NT2/D1 (cell line): ENCODE measurements at regions not wholly inside any gene's neighbourhood (a gene's known extent, or its start where the extent isn't known, plus 50 kb on each side); places are given as distances from the start of the nearest gene placed in this dataset.

ENCODE experiments used
- SUZ12 ChIP-seq: IDR thresholded peaks from 2 replicates; pipeline ENCODE4 v1.6.1; 2011; ENCODE audit not compliant: insufficient read length, insufficient read depth; ENCODE audit errors: extremely low read depth
- YY1 ChIP-seq: IDR thresholded peaks from 2 replicates; pipeline ENCODE4 v1.6.1; 2011; ENCODE audit not compliant: insufficient read length, insufficient read depth
- ZNF274 ChIP-seq: IDR thresholded peaks from 2 replicates; pipeline ENCODE4 v1.6.1; 2011; ENCODE audit warnings: mild to moderate bottlenecking, low read depth, low read length

DNA sequence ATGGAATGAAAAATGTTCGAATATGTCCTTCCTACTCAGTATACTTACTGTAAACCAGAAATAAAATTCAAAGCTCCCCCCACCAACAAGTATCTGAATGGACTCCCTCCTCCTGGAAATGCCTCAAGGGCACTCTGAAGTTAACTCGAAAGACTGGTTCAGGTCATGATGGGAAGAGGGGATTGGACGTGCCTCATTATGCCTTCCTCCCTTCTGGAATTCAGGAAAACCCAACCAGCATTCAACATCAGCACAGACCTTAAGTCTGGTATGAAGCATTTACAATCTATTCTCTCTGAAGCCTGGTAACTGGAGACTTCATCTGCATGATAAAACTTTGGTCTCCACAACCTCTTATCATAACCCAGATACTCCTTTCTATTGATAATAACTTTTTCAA, 428.3 kb upstream of the RAG2 start:
- TF ChIP-seq YY1: no peak
- TF ChIP-seq ZNF274: no peak
- no peak for TF ChIP-seq SUZ12
